HG03469 (cell line): ENCODE measurements at regions not wholly inside any gene's neighbourhood (a gene's known extent, or its start where the extent isn't known, plus 50 kb on each side); places are given as distances from the start of the nearest gene placed in this dataset.

Experiments
- ATAC-seq: cut with Tn5 transposase; IDR thresholded peaks from one replicate; pipeline ENCODE4 v1.9.1; 2021; ENCODE audit warnings: mild to moderate bottlenecking, moderate library complexity, moderate number of reproducible peaks; ENCODE audit not compliant: unreplicated experiment

DNA sequence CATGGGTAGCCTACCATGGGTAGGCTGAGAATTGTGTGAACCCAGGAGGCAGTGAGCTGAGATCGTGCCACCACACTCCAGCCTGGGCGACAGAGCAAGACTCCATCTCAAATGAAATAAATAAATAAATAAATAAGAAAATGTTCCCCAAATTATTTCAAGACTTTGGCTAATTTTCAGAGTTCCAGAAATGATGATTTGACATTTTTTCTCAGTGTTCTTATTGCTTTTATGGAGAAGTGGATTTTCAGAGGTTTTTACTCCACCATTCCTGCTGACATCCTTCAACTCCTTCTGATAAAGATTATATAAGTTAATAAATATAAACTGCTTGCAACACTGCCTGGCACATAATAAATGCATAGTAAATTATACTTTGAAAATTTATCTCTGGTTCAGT lies 80.4 kb upstream of the PRKCQ start:
- ATAC-seq, result no peak

DNA sequence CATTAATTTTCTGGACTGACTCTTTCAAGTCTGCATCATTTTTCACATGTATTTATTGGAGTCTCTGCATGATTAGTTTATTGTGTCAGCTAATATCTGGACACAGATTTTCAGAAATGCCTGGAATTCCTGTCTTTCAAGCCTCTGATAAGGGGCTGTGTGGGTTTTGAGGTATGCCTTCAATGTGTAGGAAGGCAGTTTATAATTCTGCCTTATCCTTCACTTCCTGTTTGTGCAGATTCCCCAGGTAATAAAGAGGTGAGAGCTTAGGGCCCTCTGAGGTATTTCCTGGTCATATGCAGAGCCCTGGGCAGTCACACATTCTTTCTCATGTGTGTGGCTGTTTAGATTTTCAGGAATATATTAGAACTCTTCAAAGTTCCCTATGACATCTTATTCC lies 79.4 kb upstream of the PRKCQ start:
- ATAC-seq, result no peak

DNA sequence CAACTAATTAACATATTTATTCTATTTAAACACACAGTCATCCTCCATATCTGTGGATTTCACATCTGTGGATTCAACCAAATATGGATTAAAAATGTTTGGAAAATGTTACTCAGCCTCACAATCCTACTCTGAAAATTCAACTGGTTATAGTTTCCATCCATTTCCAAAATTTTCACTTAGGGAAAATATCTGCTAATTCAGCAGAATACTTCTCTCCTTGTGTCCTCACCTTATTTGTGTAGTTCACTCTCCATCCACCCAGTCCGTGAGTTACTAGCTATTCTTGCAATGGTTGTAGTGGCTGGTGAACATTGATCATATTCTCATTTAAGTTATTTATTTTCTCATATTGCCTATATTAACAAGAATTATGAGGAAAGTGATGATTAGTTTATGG lies 77.6 kb upstream of the PRKCQ start:
- no peak for ATAC-seq

DNA sequence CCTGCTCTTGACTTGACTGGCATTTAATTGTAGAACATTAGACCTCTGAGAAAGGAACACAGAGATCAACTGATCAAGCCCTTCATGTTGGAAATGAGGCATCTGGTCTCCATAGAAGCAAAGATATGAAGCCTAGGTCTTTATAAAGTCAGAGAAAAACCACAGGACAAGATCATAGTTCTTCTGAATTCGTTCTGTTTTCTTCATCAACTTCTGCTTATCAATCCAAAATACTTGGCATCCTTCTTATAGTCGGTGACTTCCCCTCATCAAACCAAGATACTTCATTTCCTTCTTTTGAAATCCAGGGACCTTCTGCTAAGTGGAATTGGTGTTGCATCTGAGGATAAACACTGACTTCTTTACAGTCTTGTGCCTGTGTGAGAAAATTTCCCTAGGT lies 77.1 kb upstream of the PRKCQ start:
- ATAC-seq, result no peak

DNA sequence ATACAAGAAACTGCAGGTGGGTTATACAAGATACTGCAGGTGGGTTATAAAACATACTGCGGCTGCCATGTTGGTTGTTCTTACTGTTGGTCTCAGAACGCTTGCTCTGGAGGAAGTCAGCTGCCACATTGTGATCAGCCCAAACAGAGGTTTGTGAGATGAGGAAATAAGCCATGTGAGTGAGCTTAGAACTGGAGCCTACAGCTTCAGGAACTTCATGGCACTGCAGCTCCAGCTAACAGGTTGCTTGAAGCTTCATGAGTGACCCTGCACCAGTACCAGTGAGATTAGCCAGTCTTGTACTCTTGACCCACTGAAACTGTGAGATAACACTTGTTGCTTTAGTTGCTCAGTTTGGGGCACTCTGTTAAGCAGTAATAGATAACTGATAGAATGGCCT lies 74.5 kb upstream of the PRKCQ start:
- ATAC-seq, result no peak

DNA sequence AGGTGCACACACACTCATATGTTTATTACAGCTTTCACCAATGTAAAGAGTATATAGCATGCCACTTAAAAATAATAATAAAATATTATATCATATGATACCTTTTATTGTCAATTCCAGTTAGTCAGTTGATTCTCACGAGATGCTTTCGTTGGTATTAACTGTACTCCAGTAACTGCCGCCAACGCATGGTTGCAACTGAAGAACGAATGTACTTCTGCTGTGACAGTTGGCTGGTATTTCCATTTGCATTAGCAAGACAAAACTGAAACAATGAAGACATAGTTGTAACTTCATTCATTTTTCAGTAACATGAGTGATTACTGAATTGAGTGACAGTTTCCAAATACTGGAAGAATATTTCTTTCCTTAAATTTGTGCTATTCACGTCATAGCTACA lies 70.5 kb upstream of the PRKCQ start:
- no peak for ATAC-seq

DNA sequence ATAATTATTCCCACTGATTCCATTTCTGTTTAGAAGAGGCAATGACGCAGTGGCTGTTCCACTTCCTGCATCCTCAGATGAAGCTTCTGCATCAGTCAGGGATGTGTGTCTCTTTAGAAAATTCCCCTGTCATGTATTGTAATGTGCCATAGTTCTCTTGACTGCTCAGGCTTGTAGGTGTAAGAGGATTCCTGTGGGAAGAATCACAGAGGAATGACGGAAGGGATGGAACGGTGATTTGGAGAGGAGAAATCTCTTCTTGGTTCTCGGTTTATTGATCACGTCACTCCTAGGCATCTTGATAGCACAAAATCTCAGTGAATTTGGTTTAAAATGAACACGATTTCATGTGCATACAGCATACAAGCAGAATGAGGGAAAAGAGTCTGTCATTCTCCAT lies 69.8 kb upstream of the PRKCQ start:
- ATAC-seq, result no peak

DNA sequence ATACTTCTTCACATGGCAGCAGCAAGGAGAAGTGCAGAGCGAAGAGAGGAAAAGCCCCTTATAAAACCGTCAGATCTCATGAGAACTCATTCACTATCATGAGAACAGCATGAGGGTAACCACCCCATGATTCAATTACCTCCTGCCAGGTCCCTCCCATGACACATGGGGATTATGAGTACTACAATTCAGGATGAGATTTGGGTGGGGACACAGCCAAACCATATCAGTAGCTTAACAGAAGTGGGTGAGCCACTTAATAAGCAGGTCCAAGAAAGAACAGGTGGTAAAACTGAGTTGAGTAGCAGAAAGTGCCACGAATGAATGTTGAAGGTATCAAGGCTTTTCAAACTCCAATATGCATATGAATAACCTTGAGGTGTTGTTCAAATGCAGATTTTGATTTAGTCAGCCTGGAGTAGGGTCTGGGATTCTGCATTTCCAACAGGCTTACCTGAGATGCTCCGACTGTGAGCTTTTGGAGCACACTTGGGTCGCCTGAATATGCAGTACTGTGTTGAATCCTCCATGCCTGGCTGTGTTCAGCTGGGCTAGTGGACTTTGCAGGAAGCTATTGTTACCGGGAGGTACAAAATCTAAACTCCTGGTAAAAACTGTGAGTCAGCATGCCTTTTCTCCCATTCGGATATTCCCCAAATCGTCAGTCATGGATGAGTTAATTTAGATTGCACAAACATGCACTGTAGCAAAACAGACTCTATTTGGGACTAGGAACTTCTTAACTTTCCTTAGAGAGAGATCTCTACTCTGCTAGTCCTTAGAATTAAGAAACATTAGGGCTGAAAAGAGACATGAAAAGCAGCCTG lies 69.0 kb upstream of the PRKCQ start:
- no peak for ATAC-seq

DNA sequence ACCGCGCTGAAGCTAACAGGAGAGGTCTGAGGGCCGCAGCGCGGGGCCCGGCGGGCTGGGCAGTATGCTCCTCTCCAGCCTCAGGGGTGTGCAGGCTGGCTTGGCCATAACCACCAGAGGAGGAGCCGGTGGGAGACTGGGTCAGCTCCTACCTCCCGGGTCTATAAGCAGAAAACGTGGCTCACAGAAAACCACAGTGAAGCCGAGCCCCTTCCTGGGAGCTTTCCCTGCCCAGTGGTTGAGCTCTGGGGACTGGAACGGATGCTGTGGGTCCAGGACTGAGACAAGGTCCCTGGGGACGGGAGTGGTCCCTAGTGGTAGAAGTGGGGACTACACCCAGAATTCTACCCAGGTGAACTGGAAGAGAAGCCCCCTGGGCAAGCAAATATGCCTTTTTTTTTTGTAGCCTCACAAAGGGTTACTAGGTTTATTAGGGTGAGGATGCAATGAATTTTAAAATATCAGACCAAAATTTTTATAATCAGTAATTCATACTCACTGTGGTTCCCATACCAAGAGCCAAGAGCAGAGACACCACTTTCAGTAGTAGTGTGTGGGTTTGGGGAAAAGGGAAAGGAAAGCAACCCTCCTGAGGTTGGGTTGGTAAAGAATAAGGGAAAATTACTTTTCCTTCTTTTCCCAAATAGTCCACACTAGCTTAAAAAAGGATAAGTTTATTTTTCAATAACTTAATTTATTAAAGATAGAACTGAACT lies 67.9 kb upstream of the PRKCQ start:
- no peak for ATAC-seq

DNA sequence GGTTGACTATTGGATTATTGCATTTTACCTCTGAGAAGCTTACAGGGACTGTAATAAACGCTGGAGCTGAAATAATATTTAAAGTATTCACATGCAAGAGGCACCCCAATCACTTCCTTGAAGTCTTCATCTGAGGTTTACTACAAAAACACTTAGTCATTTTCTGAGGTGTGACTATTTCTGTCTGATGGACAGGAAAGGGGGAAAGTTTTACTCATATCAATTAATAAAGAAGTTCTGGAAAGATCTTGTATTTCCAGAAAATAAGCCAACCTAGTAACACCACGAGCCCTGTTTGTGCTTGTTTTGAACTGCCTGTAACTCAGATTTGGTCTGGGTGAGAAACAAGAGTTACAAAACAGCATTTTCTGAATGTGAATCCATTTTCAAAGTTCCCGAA lies 63.9 kb upstream of the PRKCQ start:
- ATAC-seq, result no peak

DNA sequence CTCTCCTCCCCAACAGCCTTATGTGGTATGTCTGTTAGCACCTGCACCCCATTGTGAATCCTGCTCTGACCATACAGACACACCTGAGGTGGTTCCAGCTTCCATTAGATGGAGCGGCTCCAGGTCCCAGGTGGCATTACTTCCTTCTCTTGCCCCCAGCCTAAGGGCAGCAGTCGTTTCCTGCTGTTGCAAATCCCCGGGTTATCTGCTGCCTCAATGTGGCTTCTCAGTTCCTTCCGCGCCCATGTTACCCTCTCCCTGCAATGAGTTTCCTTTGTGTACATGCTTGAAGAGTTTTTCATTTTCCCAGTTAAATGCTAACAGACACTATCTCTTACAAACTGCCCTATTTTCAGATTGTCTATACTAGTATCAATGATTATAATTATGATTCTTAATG lies 62.8 kb upstream of the PRKCQ start:
- ATAC-seq, result no peak

DNA sequence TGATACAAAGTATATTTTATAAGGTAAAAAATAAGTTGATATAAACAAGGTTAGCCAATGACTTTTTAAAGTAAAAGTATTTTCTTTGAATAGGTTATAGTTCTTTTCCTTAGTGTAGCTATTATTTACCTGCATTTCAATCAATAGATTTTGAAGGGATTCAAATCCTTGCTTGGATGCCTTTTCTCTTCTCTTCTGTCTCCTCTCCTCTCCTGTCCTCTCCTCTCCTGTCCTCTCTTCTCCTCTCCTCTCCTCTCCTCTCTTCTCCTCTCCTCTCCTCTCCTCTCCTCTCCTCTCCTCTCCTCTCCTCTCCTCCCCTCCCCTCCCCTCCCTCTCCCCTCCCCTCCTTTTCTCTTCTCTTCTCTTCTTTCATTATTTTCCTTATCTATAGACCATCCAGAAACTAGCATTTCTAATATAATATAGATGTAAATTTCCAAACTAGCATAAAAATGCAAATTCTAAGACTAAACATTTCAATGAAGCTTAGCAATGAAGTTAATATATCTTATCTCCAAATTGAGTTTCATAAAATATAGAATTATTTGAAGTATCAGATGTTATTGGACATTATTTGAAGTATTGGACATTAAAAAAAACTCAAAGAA lies 60.5 kb upstream of the PRKCQ start:
- ATAC-seq, result no peak

DNA sequence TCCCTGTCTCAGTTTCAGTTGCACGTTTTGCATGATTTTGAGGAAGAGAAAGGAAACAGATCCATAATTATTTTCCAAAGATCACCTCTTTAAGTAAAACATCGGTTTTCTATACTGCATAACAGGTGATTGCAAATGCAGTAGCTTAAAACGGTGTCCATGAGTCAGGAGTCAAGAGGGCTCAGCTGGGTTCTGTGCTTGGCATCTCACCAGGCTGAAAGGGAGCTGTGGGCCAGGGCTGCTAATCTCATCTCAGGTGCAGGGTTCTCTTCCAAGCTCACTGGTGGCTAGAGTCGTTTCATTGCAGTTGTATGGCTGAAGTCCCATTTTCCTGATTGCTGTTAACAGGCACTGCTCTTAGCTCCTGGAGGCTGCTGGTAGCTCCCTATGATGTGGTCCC lies 57.0 kb upstream of the PRKCQ start:
- no peak for ATAC-seq

DNA sequence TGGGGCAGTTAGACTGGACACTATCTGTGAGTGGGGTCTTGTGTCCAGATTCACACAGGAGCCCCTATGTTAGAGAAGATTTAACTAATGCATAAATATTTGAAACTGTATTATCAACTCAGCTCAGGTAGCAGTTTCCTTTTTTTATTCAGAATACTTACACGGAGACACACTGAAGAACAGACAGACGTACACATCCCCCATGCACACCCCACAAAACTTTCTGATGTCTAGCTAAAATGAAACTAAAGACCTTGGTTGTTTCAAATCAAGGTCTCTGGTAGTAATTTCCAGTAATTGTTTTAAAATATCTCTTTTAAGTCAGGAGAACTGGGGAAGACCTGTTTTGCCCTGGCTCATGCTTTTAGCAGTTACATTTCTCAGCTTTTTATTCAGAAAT lies 55.7 kb upstream of the PRKCQ start:
- no peak for ATAC-seq
